Esophagus mucosa (tissue), 1 donor: ENCODE measurements at regions not wholly inside any gene's neighbourhood (a gene's known extent, or its start where the extent isn't known, plus 50 kb on each side); places are given as distances from the start of the nearest gene placed in this dataset.
"Not testable (repeated sequence)": the region's sequence is repeated elsewhere in the genome, so short reads cannot be mapped to it uniquely, and the experiment has no call there.

ENCODE experiments used
- ATAC-seq: fragments of 200-7000 bp; cut with Tn5 transposase; one replicate; pipeline ENCODE4 v1.9.1; 2020
- donor health status: DM: yes; HTN: yes; CAD: no.

DNA sequence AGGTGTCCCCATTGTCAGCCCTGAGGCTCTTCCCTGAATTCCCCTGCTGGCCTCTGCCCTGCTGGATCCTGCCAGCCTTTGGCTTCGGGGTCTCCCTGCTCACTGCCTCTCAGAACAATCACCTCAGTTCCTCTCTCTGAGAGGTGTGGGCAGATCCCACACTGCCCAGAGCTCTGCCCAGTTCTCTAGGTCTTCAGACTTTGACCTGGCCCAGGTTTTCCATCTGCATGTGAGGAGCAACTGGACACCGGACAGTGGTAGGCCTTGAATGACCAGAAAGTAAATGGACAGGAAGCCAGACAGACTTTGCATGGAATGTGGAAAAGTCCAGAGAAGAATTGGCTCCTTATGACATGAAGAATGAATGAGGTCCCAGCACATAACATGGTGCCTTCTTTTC, 111.8 kb downstream of the FOXD4L6 start:
- peak; percentile 27 for ATAC-seq

- ATAC-seq: not testable (repeated sequence)
Measured at GRCh38 chr9:40999952-41000700, 128.4 kb downstream of the FOXD4L6 start.

DNA sequence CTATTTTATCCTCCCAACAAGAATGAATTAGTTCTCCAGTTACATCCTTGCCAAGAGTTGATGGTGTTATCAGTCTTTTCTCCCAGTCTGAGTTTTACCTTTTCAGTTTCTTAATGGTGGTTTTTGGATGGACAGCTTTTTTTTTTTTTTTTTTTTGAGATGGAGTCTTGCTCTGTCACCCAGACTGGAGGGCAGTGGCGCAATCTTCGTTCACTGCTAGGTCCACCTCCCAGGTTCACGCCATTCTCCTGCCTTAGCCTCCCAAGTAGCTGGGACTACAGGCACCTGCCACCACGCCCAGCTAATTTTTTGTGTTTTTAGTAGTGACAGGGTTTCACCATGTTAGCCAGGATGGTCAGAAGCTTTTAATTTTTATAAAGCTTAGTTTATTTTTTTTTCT, 133.0 kb downstream of the FOXD4L6 start:
- ATAC-seq: not testable (repeated sequence)

DNA sequence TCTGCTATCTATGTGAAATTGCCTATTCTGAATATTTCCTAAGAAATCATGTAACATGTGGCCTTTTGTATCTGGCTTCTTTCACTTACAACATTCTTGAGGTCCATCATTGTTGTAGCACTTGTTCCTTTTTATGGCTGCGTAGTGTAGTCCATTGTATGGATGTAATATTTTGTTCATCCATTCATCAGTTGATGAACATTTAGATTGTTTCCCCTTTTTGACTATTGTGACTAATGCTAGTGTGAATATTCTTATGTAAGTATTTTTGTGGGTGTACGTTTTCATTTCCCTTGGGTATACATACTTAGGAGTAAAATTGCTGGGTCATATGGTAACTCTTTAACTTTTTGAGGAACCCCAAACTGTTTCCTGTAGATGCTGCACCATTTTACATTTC, 134.6 kb downstream of the FOXD4L6 start:
- not testable (repeated sequence) for ATAC-seq

- not testable (repeated sequence) for ATAC-seq
Measured at GRCh38 chr9:40993375-40993774, 135.1 kb downstream of the FOXD4L6 start.

GRCh38 chr9:40992472-40992821, 136.0 kb downstream of the FOXD4L6 start:
- ATAC-seq: peak; percentile 65

DNA sequence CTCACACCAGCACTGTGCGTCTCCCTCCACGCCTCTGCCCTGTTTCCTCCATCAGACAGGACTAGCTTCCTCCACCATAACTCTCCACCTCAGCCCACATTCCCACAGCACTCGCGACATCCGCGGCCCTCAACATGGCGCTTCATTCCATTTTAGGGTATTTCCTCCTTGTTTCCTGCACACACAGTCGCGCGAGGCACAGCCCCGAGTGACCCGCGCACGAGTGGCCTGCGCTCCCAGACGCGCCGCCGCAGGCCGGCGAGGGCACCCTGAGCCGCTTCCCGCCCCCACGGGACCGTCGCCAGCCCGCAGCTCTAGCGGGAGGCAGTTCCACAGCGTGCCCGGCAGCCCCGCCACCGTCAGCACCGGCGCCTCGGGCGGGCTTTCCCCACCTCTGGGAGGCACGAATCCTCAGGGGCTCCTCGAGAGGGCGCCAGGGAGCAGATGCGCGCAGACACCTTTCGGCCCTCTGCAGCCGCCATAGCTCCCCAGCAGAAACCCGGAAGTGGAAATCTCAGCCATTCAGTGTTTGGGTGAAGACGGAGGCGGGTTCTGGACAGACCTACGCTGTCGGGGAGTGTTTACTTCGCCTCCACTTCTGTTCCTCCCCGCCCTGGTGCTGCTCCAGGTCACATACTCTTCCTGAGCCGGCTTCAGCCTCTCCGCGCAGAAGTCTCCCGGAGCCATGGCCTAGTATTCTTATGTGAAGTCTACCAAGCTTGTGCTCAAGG, 136.6 kb downstream of the FOXD4L6 start:
- peak; percentile 100 for ATAC-seq

- ATAC-seq: not testable (repeated sequence)
Measured at GRCh38 chr9:40991100-40991740, 137.3 kb downstream of the FOXD4L6 start.

DNA sequence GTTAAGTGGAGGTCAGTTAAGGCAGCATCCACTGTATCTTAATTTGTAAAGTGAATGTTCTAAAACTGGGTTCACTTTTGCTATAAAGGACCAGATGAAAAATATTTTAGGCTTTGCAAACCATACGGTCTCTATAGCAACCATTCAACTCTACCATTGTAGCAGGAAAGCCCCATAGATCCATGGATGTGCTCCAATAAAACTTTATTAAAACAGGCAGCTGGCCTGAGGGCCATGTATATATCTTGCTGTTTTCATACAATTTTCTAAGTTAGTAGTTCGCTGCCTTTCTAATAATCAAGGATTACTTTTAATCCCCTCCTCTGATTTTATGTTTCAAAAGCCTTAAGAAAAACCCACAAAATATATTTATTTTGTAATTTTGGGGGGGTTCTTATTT, 142.1 kb downstream of the FOXD4L6 start:
- not testable (repeated sequence) for ATAC-seq

DNA sequence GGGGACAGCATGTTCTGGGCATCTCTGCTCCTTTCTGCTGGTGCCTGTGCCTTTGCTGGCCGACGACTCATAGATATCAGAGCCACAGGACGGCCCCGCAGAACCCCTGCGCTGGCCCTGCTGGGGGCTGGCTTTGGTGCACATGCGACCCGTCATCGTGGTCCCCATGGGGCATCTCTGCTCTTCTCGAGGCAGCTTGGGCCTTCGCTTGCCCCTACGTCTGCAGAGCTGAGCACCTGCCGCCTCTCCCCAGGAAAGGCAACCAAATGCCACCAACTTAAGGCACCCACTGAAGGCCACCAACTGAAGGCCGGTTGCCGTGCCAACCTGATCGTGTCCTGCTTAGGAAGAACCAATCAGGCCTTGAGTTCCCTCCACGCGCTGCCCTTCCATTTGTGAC, 153.1 kb downstream of the FOXD4L6 start:
- not testable (repeated sequence) for ATAC-seq

GRCh38 chr9:40974912-40975311, 153.6 kb downstream of the FOXD4L6 start:
- ATAC-seq: not testable (repeated sequence)

DNA sequence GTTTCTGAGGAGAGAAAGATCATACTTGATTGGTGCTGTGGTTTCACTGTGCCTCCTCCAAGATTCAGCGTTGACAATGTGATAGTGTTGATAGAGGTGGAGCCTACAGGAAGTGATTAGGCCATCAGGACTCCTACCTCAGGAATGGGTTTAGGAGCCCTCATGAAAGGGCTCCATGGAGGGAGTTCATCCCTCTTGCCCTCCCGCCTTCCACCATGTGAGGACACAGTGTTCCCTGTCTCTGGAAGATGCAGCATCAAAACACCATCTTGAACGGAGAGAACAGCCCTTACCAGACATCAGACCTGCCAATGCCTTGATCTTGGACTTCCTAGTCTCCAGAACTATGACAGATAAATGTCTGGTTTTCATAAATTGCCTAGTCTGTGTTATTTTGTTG, 156.7 kb downstream of the FOXD4L6 start:
- not testable (repeated sequence) for ATAC-seq

- not testable (repeated sequence) for ATAC-seq
Measured at GRCh38 chr9:40970340-40970739, 158.1 kb downstream of the FOXD4L6 start.

DNA sequence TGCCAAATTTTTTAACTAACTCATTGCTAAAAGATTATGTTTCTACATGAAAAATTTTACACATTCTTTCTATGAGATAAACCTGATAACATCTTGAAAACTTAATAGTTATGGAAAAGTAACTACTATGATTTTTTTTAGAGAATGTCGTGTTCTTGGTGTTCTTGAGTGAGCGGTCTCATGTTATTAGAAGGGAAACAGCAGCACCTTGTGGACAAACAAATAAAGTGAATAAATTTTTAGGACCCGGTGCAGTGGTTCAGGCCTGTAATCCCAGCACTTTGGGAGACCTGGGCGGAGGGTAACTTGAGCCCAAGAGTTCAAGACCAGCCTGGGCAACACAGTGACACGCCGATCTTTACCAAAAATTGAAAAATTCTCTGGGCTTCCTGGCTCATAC, 166.0 kb downstream of the FOXD4L6 start:
- ATAC-seq: not testable (repeated sequence)

GRCh38 chr9:40951876-40952494, 176.5 kb downstream of the FOXD4L6 start:
- not testable (repeated sequence) for ATAC-seq

DNA sequence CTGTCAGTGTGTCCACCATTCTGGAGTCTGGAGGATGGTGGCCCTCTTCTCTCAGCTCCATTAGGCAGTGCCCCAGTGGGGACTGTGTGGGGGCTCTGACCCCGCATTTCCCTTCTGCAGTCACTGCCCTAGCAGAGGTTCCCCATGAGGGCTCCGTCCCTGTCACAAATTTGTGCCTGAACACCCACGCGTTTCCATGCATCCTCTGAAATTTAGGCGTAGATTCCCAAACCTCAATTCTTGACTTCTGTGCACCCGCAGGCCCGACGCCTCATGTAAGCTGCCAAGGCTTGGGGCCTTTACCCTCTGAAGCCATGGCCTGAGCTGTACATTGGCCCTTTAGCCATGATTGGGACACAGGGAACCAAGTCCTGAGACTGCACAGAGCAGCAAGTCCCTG, 182.3 kb downstream of the FOXD4L6 start:
- not testable (repeated sequence) for ATAC-seq

DNA sequence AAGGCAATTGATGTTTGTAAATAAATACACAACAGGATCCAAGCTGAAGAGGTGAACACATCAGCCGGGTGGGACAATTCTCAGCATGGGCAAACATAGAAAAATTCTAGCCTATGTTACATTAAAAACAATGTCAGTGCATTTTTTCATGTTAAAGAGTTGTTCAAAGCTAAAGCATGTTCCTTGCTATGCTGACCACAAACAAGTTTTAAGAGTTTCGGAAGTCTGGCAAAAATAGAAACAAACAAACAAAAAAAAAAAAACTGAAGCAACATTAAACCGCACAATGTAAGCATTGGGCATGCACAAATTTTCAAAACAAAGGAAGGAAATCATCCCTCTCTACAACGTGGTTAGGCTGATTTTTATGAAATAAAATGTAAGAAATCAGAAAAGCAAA, 185.8 kb downstream of the FOXD4L6 start:
- not testable (repeated sequence) for ATAC-seq

DNA sequence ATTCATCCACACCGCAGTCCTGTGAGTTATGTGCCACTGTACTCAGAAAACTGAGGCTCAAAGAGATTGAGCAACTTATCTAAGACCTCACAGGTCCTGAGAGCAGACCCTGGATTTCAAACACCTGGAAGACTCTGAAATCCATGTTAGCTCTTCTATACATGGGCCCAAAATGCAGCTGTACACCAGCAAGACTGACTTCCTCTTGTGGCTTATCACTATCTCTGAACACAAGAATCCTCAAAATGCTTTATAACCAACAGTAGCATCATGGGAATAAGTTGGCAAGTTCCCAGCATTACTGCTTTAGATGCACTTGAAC, 188.6 kb downstream of the FOXD4L6 start:
- not testable (repeated sequence) for ATAC-seq

- not testable (repeated sequence) for ATAC-seq
Measured at GRCh38 chr9:40939201-40939887, 189.1 kb downstream of the FOXD4L6 start.

- ATAC-seq: no peak
Measured at GRCh38 chr9:40935336-40935735, 193.1 kb downstream of the FOXD4L6 start.

DNA sequence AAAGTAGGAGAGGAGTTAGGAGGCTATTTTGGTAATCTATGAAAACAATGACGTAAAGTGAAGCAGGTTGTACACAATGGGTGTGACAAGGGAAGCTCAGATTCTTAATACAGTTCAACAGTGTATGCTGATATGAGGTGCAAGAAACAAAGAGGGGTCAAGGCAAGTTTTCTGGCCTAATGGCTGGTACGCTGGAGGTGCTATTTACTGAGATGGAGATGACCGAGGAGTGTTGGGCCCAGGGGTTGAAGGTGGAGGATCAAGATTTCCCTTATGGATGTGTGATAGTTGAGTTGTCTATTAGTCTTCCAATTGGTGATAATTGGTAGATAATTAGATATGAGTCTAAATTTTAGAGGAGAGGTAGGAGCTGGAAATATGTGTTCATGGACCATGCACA, 194.0 kb downstream of the FOXD4L6 start:
- not testable (repeated sequence) for ATAC-seq

GRCh38 chr9:40930426-40930825, 198.1 kb downstream of the FOXD4L6 start:
- ATAC-seq: not testable (repeated sequence)

GRCh38 chr9:40929488-40929845, 199.0 kb downstream of the FOXD4L6 start:
- ATAC-seq: not testable (repeated sequence)
